DOHH2 (cell line): ENCODE measurements at regions not wholly inside any gene's neighbourhood (a gene's known extent, or its start where the extent isn't known, plus 50 kb on each side); places are given as distances from the start of the nearest gene placed in this dataset.

Source experiments
- EZH2phosphoT487 ChIP-seq: fragments of 200-600 bp; sonication (generic); IDR thresholded peaks from 2 replicates; pipeline ENCODE4 v1.6.1; 2017; ENCODE audit warnings: borderline replicate concordance, mild to moderate bottlenecking, antibody characterized with exemption, low read length, moderate library complexity, mixed read lengths
- TF ChIP-seq, protein P1 (sequence below): fragments of 200-600 bp; sonication (generic); IDR thresholded peaks from one replicate; pipeline ENCODE4 v1.5.1; 2014; ENCODE audit warnings: antibody characterized with exemption, mild to moderate bottlenecking, low read depth, low read length; ENCODE audit not compliant: poor library complexity, severe bottlenecking

DNA sequence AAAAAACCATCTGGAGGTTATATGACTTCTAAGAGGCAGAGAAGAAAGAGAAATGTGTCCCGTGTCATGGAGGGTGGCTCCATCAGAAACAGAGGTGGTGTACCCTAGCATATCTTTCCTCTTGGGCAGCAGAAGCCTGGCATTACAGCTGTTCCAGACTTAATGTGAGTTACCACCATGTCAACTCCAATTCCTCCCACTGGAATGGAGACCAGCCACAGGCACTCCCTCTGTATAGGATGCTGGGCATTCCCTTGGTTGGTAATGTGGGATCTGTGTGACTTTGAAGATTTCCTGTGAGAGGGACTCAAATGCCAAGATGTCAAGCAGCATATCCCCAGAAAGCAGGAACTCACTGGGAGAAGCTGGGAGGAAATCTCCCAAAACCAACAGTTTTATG, 77.1 kb upstream of the COG2 start:
- TF ChIP-seq, protein P1, sequence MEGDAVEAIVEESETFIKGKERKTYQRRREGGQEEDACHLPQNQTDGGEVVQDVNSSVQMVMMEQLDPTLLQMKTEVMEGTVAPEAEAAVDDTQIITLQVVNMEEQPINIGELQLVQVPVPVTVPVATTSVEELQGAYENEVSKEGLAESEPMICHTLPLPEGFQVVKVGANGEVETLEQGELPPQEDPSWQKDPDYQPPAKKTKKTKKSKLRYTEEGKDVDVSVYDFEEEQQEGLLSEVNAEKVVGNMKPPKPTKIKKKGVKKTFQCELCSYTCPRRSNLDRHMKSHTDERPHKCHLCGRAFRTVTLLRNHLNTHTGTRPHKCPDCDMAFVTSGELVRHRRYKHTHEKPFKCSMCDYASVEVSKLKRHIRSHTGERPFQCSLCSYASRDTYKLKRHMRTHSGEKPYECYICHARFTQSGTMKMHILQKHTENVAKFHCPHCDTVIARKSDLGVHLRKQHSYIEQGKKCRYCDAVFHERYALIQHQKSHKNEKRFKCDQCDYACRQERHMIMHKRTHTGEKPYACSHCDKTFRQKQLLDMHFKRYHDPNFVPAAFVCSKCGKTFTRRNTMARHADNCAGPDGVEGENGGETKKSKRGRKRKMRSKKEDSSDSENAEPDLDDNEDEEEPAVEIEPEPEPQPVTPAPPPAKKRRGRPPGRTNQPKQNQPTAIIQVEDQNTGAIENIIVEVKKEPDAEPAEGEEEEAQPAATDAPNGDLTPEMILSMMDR = no peak
- TF ChIP-seq EZH2phosphoT487 = no peak
